CD4-positive, alpha-beta T cell treated with Interleukin-17A for 1 hour (primary cell): ENCODE measurements at regions not wholly inside any gene's neighbourhood (a gene's known extent, or its start where the extent isn't known, plus 50 kb on each side); places are given as distances from the start of the nearest gene placed in this dataset.
"Not testable (repeated sequence)": the region's sequence is repeated elsewhere in the genome, so short reads cannot be mapped to it uniquely, and the experiment has no call there.

Experiments
- DNase-seq: peaks from one replicate; pipeline ENCODE4 v3.0.0-alpha.2; 2020

- no peak for DNase-seq
Measured at GRCh38 chr16:5925850-5926249, 828.3 kb upstream of the EEF2KMT start.

- DNase-seq, result no peak
Measured at GRCh38 chr16:5922686-5923085, 825.1 kb upstream of the EEF2KMT start.

GRCh38 chr16:5918567-5919130 is 821.1 kb upstream of the EEF2KMT start:
- no peak for DNase-seq

- DNase-seq, result no peak
Measured at GRCh38 chr16:5917436-5918195, 820.0 kb upstream of the EEF2KMT start.

GRCh38 chr16:5916711-5917191 is 819.2 kb upstream of the EEF2KMT start:
- no peak for DNase-seq

- no peak for DNase-seq
Measured at GRCh38 chr16:5911241-5911640, 813.6 kb upstream of the EEF2KMT start.

- not testable (repeated sequence) for DNase-seq
Measured at GRCh38 chr16:5909556-5909955, 812.0 kb upstream of the EEF2KMT start.

- no peak for DNase-seq
Measured at GRCh38 chr16:5907544-5907943, 809.9 kb upstream of the EEF2KMT start.

DNA sequence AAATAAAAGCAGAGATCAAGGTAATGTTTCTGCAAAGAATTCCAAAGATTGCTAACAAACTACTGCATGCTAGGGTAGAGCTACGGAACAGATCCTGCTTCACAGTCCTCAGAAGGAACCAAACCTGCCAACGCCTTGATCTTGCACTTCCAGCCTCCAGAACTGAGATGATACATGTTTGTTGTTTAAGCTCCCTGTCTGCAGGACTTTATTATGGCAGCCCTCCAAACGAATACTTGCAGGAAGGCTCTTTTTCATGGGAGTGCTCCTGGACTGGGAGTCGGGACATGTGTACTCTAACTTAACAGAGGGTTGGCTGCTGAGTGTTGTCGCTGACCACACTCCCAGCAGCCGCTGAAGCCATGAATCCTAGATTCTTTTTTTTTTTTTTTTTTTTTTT is 808.8 kb upstream of the EEF2KMT start:
- no peak for DNase-seq

- no peak for DNase-seq
Measured at GRCh38 chr16:5905935-5906334, 808.3 kb upstream of the EEF2KMT start.

- DNase-seq, result no peak
Measured at GRCh38 chr16:5903832-5904231, 806.2 kb upstream of the EEF2KMT start.

- no peak for DNase-seq
Measured at GRCh38 chr16:5903153-5903552, 805.6 kb upstream of the EEF2KMT start.

DNA sequence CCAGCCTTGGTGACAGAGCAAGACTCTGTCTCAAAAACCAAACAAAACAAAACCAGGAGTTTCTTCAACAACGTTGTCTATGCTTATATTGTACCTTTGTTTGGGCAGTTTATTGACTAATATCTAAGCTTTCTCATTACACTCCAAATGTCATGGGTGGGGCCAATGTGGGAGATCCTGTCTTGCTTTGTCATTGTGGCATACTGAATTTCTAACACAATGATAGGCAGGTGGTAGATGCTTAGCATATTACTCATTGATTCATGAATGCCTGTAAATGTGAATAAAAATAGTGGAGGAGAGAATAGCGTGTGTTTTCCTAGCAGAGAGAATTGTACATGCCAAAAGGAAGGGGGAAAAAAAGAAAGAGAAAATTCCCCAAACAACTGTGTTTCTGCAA is 802.5 kb upstream of the EEF2KMT start:
- DNase-seq, result no peak

DNA sequence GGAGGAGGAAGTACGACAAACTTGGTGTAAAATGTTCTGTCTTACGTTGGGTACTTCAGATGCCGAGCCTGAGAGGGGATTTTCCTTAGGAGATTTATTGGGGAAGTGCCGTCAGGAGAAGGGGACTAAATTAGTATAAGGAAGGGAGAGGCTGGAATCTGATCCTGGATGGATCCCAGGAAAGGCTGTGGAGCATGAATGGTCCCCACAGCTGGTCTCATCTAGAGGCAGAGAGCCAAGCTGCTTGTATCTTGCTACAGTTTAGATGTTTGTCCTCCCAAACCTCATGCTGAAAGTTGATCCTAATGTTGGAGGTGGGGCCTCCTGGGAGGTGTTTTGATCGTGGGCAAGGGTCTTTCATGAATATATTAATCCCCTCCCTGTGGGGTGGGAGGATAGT is 798.4 kb upstream of the EEF2KMT start:
- DNase-seq, result no peak

- no peak for DNase-seq
Measured at GRCh38 chr16:5895137-5895536, 797.5 kb upstream of the EEF2KMT start.

- DNase-seq, result no peak
Measured at GRCh38 chr16:5891296-5891695, 793.7 kb upstream of the EEF2KMT start.

GRCh38 chr16:5885521-5885920 is 787.9 kb upstream of the EEF2KMT start:
- no peak for DNase-seq

GRCh38 chr16:5884996-5885395 is 787.4 kb upstream of the EEF2KMT start:
- no peak for DNase-seq

DNA sequence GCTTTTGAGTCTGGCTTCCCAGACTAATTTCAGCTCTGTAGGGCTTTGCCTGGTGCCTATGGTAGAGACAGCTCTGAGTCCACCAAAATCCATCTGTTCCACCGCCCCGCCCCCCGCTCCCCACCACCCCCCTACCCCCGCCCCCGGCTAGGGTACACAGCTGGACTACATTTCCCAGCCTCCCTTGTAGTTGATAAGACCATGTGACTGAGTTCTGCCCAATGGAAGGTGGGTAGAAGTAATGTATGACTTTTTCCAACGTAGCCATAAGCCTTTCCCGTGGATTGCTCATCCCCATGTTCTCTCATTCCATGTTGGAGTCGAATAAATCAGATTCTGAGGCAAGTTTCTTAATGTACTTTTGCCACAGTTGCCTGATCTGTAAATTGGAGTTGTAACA is 786.7 kb upstream of the EEF2KMT start:
- no peak for DNase-seq

- no peak for DNase-seq
Measured at GRCh38 chr16:5882087-5882640, 784.6 kb upstream of the EEF2KMT start.

DNA sequence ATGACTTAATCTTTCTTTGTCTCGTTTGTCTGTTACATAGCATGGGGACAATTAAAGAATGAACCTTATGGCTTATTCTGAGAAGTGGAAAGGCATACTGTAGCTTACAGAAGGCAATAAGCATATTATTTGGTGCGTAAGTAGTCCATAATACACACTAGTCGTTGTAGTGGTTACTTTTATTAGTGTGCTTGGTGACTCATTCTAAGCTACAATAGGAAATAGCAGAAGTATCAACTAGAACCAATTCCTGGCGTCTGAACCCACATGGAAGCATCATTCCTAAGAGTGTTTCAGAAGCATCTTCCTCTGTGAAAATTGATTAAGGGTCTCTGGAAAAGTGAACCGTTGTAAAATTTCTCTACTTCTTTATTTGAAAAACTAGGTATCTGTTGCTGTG is 777.8 kb upstream of the EEF2KMT start:
- no peak for DNase-seq

- no peak for DNase-seq
Measured at GRCh38 chr16:5874899-5875298, 777.3 kb upstream of the EEF2KMT start.

GRCh38 chr16:5873221-5873620 is 775.6 kb upstream of the EEF2KMT start:
- DNase-seq, result no peak

DNA sequence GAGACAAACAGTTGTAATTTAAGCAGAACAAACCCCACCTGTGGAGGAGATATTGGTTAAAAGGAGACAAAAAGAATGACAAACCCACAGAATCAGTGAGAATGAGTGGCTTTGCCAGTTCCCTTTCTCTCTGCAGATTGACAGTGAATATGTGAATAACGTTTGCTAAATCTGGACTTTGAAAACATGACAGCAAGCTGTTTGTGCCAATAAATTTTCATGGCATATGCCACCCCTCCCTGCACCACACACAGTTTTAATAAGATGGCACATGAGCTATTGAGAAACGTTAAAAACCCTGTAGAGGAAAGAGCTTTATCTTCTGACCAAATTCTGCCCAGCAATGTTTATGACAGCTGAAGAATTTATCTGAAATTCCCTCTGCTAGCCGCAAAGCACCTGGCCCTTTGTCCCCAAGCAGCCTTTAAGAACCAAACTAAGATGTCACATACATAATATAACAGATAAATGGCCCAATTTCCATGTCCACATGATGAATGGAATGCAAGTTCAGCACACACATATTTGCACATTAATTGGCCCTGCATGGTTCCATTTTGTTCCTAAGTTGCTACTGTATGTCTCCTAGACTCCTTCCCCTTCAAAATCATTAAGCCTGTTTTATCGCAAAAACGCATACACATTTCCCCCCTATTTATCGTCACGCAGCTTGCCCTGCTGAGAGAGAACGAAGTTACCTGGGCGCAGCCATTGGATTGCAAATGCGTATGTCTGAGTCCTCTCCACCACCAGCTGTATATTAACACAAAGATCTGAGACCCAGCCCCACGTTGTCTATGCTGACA is 773.5 kb upstream of the EEF2KMT start:
- DNase-seq, result no peak
